ENCODE measurements at regions not wholly inside any gene's neighbourhood (a gene's known extent, or its start where the extent isn't known, plus 50 kb on each side); places are given as distances from the start of the nearest gene placed in this dataset.

DNA sequence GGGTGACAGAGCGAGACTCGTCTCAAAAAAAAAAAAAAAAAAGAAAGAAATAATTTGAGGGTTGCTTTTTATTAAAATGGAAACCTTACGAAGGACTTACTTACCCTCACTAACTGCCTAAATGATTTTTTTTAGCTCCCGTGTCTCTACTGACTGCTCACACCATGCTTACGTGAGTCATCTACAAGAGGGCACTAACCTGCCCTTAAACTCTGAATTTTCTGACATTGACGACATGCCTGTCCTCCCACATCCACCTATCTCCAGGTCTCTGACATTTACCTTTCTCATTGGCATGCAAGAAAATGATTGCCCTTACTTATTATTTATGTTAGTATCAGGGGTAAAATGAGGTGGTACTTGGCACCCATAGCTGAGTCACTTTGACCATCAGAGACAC lies 1286.3 kb upstream of the AUTS2 start:
- TF ChIP-seq, protein P1, sequence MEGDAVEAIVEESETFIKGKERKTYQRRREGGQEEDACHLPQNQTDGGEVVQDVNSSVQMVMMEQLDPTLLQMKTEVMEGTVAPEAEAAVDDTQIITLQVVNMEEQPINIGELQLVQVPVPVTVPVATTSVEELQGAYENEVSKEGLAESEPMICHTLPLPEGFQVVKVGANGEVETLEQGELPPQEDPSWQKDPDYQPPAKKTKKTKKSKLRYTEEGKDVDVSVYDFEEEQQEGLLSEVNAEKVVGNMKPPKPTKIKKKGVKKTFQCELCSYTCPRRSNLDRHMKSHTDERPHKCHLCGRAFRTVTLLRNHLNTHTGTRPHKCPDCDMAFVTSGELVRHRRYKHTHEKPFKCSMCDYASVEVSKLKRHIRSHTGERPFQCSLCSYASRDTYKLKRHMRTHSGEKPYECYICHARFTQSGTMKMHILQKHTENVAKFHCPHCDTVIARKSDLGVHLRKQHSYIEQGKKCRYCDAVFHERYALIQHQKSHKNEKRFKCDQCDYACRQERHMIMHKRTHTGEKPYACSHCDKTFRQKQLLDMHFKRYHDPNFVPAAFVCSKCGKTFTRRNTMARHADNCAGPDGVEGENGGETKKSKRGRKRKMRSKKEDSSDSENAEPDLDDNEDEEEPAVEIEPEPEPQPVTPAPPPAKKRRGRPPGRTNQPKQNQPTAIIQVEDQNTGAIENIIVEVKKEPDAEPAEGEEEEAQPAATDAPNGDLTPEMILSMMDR (conservative IDR thresholded peaks at IDR 0.05 in 1 of 2, IDR thresholded peaks at IDR 0.05 in 1 of 2; ENCODE audit: low read depth in 1 of 2, low read length in 2 of 2), result no peak
- no peak for TF ChIP-seq EZH2 (IDR thresholded peaks at IDR 0.05; ENCODE audit: low read length, missing control alignments)

All from fibroblast of lung (primary cell).